Sigmoid colon (tissue), 4 donors: ENCODE measurements at regions not wholly inside any gene's neighbourhood (a gene's known extent, or its start where the extent isn't known, plus 50 kb on each side); places are given as distances from the start of the nearest gene placed in this dataset.

ENCODE experiments used
- CTCF ChIP-seq, 4 experiments: fragments of 450-650 bp in 3 of 4; fragments of 200-600 bp in 1 of 4; IDR thresholded peaks; one replicate each; pipeline ENCODE4 v1.5.1; 2016 to 2019; ENCODE audit warnings: antibody characterized with exemption in 4 of 4, mild to moderate bottlenecking in 3 of 4, moderate library complexity in 2 of 4
- POLR2A ChIP-seq, 2 donors: fragments of 450-650 bp; IDR thresholded peaks; one replicate each; pipeline ENCODE4 v1.6.1; 2016; ENCODE audit warnings: antibody characterized with exemption in 2 of 2, mild to moderate bottlenecking in 2 of 2, moderate library complexity in 2 of 2
- POLR2AphosphoS5 ChIP-seq, 4 donors: sonication (generic); formaldehyde crosslinking; IDR thresholded peaks; one replicate each; pipeline ENCODE4 v1.6.1; 2017; ENCODE audit warnings: antibody characterized with exemption in 4 of 4

GRCh38 chr12:88945051-88945732, 364.9 kb upstream of the KITLG start:
- TF ChIP-seq CTCF (IDR thresholded peaks at IDR 0.05) (no peak), POLR2A (IDR thresholded peaks at IDR 0.05) (no peak), POLR2AphosphoS5 (IDR thresholded peaks at IDR 0.05) (no peak)
